ENCODE measurements at regions not wholly inside any gene's neighbourhood (a gene's known extent, or its start where the extent isn't known, plus 50 kb on each side); places are given as distances from the start of the nearest gene placed in this dataset.

- DNase-seq (ENCODE audit: low spot score): no peak
- no peak for TF ChIP-seq CTCF (IDR thresholded peaks at IDR 0.05; ENCODE audit: borderline replicate concordance, control extremely low read depth, extremely low read depth, insufficient read depth, missing control alignments)
Observed at GRCh38 chr15:31551323-31551722, 224.7 kb downstream of the KLF13 start.

GRCh38 chr15:31552482-31553099, 226.0 kb downstream of the KLF13 start:
- no peak for DNase-seq (ENCODE audit: low spot score)
- in situ Hi-C loops (cut with MboI; ENCODE audit: low sequenced_read_pairs, unreplicated experiment): no loop called here
- no peak for TF ChIP-seq CTCF (IDR thresholded peaks at IDR 0.05; ENCODE audit: borderline replicate concordance, control extremely low read depth, extremely low read depth, insufficient read depth, missing control alignments)

More at GRCh38 chr15:31551323-31551722, 224.7 kb downstream of the KLF13 start:
- in situ Hi-C loops (cut with MboI; ENCODE audit: low sequenced_read_pairs, unreplicated experiment): no loop called here

- no peak for TF ChIP-seq CTCF (IDR thresholded peaks at IDR 0.05; ENCODE audit: borderline replicate concordance, control extremely low read depth, extremely low read depth, insufficient read depth, missing control alignments)
- no peak for DNase-seq (ENCODE audit: low spot score)
- in situ Hi-C loops (cut with MboI; ENCODE audit: low sequenced_read_pairs, unreplicated experiment): no loop called here
Observed at GRCh38 chr15:31554261-31554660, 227.6 kb downstream of the KLF13 start.

GRCh38 chr15:31555022-31555421, 228.4 kb downstream of the KLF13 start:
- TF ChIP-seq CTCF (IDR thresholded peaks at IDR 0.05; ENCODE audit: borderline replicate concordance, control extremely low read depth, extremely low read depth, insufficient read depth, missing control alignments): no peak
- in situ Hi-C loops (cut with MboI; ENCODE audit: low sequenced_read_pairs, unreplicated experiment): no loop called here
- no peak for DNase-seq (ENCODE audit: low spot score)

GRCh38 chr15:31556494-31557150, 230.0 kb downstream of the KLF13 start:
- no peak for TF ChIP-seq CTCF (IDR thresholded peaks at IDR 0.05; ENCODE audit: borderline replicate concordance, control extremely low read depth, extremely low read depth, insufficient read depth, missing control alignments)
- in situ Hi-C loops (cut with MboI; ENCODE audit: low sequenced_read_pairs, unreplicated experiment): no loop called here
- DNase-seq (ENCODE audit: low spot score): no peak

GRCh38 chr15:31557899-31558298, 231.3 kb downstream of the KLF13 start:
- DNase-seq (ENCODE audit: low spot score): no peak
- in situ Hi-C loops (cut with MboI; ENCODE audit: low sequenced_read_pairs, unreplicated experiment): no loop called here
- TF ChIP-seq CTCF (IDR thresholded peaks at IDR 0.05; ENCODE audit: borderline replicate concordance, control extremely low read depth, extremely low read depth, insufficient read depth, missing control alignments): no peak

All from GM13976 (cell line).